ENCODE measurements at regions not wholly inside any gene's neighbourhood (a gene's known extent, or its start where the extent isn't known, plus 50 kb on each side); places are given as distances from the start of the nearest gene placed in this dataset.
"Not testable (repeated sequence)": the region's sequence is repeated elsewhere in the genome, so short reads cannot be mapped to it uniquely, and the experiment has no call there.

DNA sequence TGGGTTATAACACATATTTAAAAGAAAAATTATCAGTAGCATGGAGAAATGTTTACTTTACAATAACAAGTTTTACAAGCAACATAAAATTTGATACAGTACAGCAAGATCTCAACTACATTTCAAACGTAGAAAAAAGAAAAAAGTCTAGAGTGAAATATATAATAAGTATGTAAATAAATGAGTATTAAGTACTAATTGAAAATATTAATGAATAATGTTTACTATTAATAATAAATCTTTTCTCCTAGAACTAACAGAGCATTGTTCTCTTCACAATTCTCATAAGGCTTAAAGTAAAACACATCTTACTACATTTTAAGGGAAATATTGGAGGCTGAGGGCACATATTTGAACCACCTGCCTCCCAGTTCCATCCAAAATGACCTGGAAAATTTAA, 72.1 kb downstream of the TMEM212 start:
- no peak overlapping the region for H3K4me3 ChIP-seq
- no peaks in the 10 kb centered on the region for H3K4me1 ChIP-seq
- TF ChIP-seq, protein P1, sequence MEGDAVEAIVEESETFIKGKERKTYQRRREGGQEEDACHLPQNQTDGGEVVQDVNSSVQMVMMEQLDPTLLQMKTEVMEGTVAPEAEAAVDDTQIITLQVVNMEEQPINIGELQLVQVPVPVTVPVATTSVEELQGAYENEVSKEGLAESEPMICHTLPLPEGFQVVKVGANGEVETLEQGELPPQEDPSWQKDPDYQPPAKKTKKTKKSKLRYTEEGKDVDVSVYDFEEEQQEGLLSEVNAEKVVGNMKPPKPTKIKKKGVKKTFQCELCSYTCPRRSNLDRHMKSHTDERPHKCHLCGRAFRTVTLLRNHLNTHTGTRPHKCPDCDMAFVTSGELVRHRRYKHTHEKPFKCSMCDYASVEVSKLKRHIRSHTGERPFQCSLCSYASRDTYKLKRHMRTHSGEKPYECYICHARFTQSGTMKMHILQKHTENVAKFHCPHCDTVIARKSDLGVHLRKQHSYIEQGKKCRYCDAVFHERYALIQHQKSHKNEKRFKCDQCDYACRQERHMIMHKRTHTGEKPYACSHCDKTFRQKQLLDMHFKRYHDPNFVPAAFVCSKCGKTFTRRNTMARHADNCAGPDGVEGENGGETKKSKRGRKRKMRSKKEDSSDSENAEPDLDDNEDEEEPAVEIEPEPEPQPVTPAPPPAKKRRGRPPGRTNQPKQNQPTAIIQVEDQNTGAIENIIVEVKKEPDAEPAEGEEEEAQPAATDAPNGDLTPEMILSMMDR (IDR thresholded peaks at IDR 0.05): no peak
- no peak for TF ChIP-seq POLR2A (IDR thresholded peaks at IDR 0.05)
- no peaks in the 10 kb centered on the region for H3K9me3 ChIP-seq
- no peaks in the 10 kb centered on the region for H3K27me3 ChIP-seq
- H3K36me3 ChIP-seq: no peaks in the 10 kb centered on the region
- DNase-seq: no peak
- H3K27ac ChIP-seq: no peak overlapping the region

- H3K36me3 ChIP-seq: no peaks in the 10 kb centered on the region
- TF ChIP-seq POLR2A (IDR thresholded peaks at IDR 0.05): no peak
- TF ChIP-seq, protein P1 (IDR thresholded peaks at IDR 0.05): no peak
- no peaks in the 10 kb centered on the region for H3K9me3 ChIP-seq
- no peak for DNase-seq
- no peaks in the 10 kb centered on the region for H3K4me1 ChIP-seq
- H3K27ac ChIP-seq: no peak overlapping the region
- no peaks in the 10 kb centered on the region for H3K27me3 ChIP-seq
- no peak overlapping the region for H3K4me3 ChIP-seq
Observed at GRCh38 chr3:171916888-171917287, 73.7 kb downstream of the TMEM212 start.

DNA sequence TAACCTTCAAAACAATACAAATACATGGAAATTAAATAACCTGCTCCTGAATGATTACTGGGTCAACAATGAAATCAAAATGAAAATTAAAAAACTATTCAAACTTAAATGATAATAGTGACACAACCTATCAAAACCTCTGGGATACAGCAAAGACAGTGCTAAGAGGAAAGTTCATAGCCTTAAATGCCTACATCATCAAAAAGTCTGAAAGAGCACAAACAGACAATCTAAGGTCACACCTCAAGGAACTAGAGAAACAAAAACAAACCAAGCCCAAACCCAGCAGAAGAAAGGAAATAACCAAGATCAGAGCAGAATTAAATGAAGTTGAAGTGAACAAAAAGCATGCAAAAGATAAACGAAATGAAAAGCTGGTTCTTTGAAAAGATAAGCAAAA, 79.5 kb downstream of the TMEM212 start:
- not testable (repeated sequence) for H3K36me3 ChIP-seq, H3K27ac ChIP-seq, H3K27me3 ChIP-seq, H3K9me3 ChIP-seq, DNase-seq, H3K4me1 ChIP-seq, H3K4me3 ChIP-seq

DNA sequence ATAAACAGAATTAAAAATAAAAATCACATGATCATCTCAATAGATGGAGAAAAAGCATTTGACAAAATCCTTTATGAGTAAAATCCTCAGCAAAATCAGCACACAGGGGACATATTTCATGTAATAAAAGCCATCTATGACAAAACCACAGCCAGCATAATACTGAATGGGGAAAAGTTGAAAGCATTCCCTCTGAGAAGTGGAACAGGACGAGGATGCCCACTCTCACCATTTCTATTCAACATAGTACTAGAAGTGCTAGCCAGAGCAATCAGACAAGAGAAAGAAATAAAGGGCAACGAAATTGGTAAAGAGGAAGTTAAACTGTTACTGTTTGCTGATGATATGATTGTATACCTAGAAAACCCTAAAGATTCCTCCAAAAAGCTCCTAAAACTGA, 80.5 kb downstream of the TMEM212 start:
- H3K36me3 ChIP-seq, DNase-seq, H3K9me3 ChIP-seq: not testable (repeated sequence)

DNA sequence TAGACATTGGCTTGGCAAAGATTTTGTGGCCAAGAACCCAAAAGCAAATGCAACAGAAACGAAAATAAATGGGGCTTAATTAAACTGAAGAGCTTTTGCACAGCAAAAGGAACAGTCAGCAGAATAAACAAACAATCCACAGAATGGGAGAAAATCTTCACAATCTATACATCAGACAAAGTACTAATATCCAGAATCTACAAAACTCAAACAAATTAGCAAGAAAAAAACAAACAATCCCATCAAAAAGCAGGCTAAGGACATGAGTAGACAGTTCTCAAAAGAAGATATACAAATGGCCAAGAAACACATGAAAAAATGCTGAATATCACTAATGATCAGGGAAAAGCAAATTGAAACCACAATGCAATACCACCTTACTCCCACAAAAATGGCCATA, 81.7 kb downstream of the TMEM212 start:
- H3K4me3 ChIP-seq, H3K4me1 ChIP-seq, H3K36me3 ChIP-seq, H3K27ac ChIP-seq, H3K27me3 ChIP-seq, DNase-seq, H3K9me3 ChIP-seq: not testable (repeated sequence)

More for the DNA sequence above, 80.5 kb downstream of the TMEM212 start:
- H3K27me3 ChIP-seq, H3K4me1 ChIP-seq, H3K27ac ChIP-seq, H3K4me3 ChIP-seq: not testable (repeated sequence)

DNA sequence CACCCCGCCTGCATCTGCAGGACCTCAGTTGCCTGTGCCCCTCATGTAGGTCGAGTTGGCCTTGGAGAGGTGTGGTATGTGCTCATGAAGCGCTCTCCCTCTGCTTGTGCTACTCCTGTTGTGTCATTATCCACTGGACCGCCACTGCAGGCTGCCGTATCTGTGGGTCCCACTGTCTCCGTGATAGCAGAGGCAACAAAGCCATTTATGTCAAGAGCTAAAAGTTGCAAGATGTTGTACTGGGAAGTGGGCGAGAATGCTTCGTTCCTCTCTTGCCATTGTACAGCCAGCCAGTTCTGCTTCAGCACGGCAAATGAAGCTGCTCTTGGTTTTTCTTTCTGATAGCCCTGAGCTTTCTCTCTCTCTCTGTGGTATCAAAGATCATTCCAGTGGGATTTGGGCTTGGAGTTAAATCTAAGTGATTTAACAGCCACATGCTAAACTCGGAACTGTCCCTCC, 89.0 kb downstream of the TMEM212 start:
- H3K9me3 ChIP-seq: no peaks in the 10 kb centered on the region
- H3K4me3 ChIP-seq: no peak overlapping the region
- H3K36me3 ChIP-seq: no peaks in the 10 kb centered on the region
- no peak for DNase-seq
- H3K27ac ChIP-seq: no peak overlapping the region
- H3K4me1 ChIP-seq: no peaks in the 10 kb centered on the region
- H3K27me3 ChIP-seq: no peaks in the 10 kb centered on the region
- TF ChIP-seq, protein P1 (IDR thresholded peaks at IDR 0.05): no peak
- TF ChIP-seq POLR2A (IDR thresholded peaks at IDR 0.05): no peak

- H3K4me1 ChIP-seq: no peaks in the 10 kb centered on the region
- TF ChIP-seq POLR2A (IDR thresholded peaks at IDR 0.05): no peak
- TF ChIP-seq, protein P1 (IDR thresholded peaks at IDR 0.05): no peak
- H3K27ac ChIP-seq: no peak overlapping the region
- no peaks in the 10 kb centered on the region for H3K27me3 ChIP-seq
- no peak for DNase-seq
- H3K4me3 ChIP-seq: no peak overlapping the region
- H3K36me3 ChIP-seq: no peaks in the 10 kb centered on the region
- H3K9me3 ChIP-seq: no peaks in the 10 kb centered on the region
Observed at GRCh38 chr3:171933441-171933840, 90.3 kb downstream of the TMEM212 start.

All from Peyer's patch (tissue), 4 donors.